Left lung (tissue), 4 donors: ENCODE measurements at regions not wholly inside any gene's neighbourhood (a gene's known extent, or its start where the extent isn't known, plus 50 kb on each side); places are given as distances from the start of the nearest gene placed in this dataset.

Experiments
- ATAC-seq: fragments of 200-7000 bp; cut with Tn5 transposase; one replicate; pipeline ENCODE4 v1.9.1; 2020; ENCODE audit warnings: moderate library complexity
- DNase-seq, 4 donors: peaks; one replicate each; pipeline ENCODE4 v3.0.0-alpha.2; 2013 to 2020
- H3K27ac ChIP-seq, 2 donors: fragments of 200-600 bp; sonication (generic) in 1 of 2; one replicate each; pipeline versions ENCODE4 v1.5.0 to v1.8.0; 2020 to 2021
- H3K27me3 ChIP-seq, 2 donors: fragments of 200-600 bp; sonication (generic) in 1 of 2; one replicate each; pipeline versions ENCODE4 v1.5.0 to v1.8.0; 2020 to 2021
- H3K36me3 ChIP-seq, 2 donors: fragments of 200-600 bp; sonication (generic) in 1 of 2; one replicate each; pipeline versions ENCODE4 v1.5.0 to v1.8.0; 2020 to 2021
- H3K4me1 ChIP-seq, 2 donors: fragments of 200-600 bp; one replicate each; pipeline ENCODE4 v1.8.0; 2021
- H3K4me3 ChIP-seq, 2 donors: fragments of 200-600 bp; sonication (generic) in 1 of 2; one replicate each; pipeline versions ENCODE4 v1.5.0 to v1.8.0; 2020 to 2021; ENCODE audit warnings: mild to moderate bottlenecking in 1 of 2
- H3K9me3 ChIP-seq, 2 donors: fragments of 200-600 bp; sonication (generic) in 1 of 2; one replicate each; pipeline versions ENCODE4 v1.5.0 to v1.8.0; 2020 to 2021
- CTCF ChIP-seq, 2 donors: fragments of 200-600 bp; sonication (generic) in 1 of 2; IDR thresholded peaks; one replicate each; pipeline versions ENCODE4 v1.5.0 to v1.8.0; 2021; ENCODE audit warnings: antibody characterized with exemption in 2 of 2
- intact Hi-C, 2 donors: fragments of 100-400 bp; cut with DNase I; formaldehyde crosslinking; loops; one replicate each; pipeline versions ENCODE4 v1.11.2 to v1.14.2; 2022
- donor health status: DM: no; HTN: yes; CAD: no.
- donor health status: DM: no; HTN: no; CAD: no.

GRCh38 chr3:159662549-159662948, 326.1 kb upstream of the IL12A start:
- intact Hi-C loops, result no loop called here
- ATAC-seq, result no peak
- no peak for TF ChIP-seq CTCF (IDR thresholded peaks at IDR 0.05)

GRCh38 chr3:159664006-159664405, 324.6 kb upstream of the IL12A start:
- Histone ChIP-seq H3K27me3 (no peaks in the 10 kb centered on the region), H3K4me3 (no peak overlapping the region), H3K36me3 (no peaks in the 10 kb centered on the region), H3K4me1 (no peaks in the 10 kb centered on the region), H3K9me3 (peaks cover 0 to 11% of the 10 kb centered on the region in 2 donors), H3K27ac (no peak overlapping the region)
- no peak for DNase-seq
- no peak for ATAC-seq
- TF ChIP-seq CTCF (IDR thresholded peaks at IDR 0.05), result no peak
- intact Hi-C loops, result no loop called here

More at GRCh38 chr3:159662549-159662948, 326.1 kb upstream of the IL12A start:
- peaks cover 0 to 11% of the 10 kb centered on the region in 2 donors for H3K9me3 ChIP-seq
- no peaks in the 10 kb centered on the region for H3K4me1 ChIP-seq
- no peak for DNase-seq
- no peak overlapping the region for H3K27ac ChIP-seq
- H3K27me3 ChIP-seq, result no peaks in the 10 kb centered on the region
- no peak overlapping the region for H3K4me3 ChIP-seq
- no peaks in the 10 kb centered on the region for H3K36me3 ChIP-seq

GRCh38 chr3:159664653-159665052, 324.0 kb upstream of the IL12A start:
- Histone ChIP-seq H3K4me3 (no peak overlapping the region), H3K27ac (no peak overlapping the region), H3K36me3 (no peaks in the 10 kb centered on the region), H3K27me3 (no peaks in the 10 kb centered on the region), H3K4me1 (no peaks in the 10 kb centered on the region), H3K9me3 (peaks cover 0 to 11% of the 10 kb centered on the region in 2 donors)
- ATAC-seq (no peak), DNase-seq (no peak)
- intact Hi-C loops, result no loop called here
- no peak for TF ChIP-seq CTCF (IDR thresholded peaks at IDR 0.05)

GRCh38 chr3:159667261-159667660, 321.4 kb upstream of the IL12A start:
- intact Hi-C loops, result no loop called here
- TF ChIP-seq CTCF (IDR thresholded peaks at IDR 0.05), result no peak
- Histone ChIP-seq H3K27me3 (no peaks in the 10 kb centered on the region), H3K9me3 (peaks cover 0 to 5% of the 10 kb centered on the region in 2 donors), H3K36me3 (no peaks in the 10 kb centered on the region), H3K27ac (no peak overlapping the region), H3K4me3 (no peak overlapping the region), H3K4me1 (no peaks in the 10 kb centered on the region)
- ATAC-seq (no peak), DNase-seq (no peak)

GRCh38 chr3:159668461-159668860, 320.2 kb upstream of the IL12A start:
- DNase-seq (no peak), ATAC-seq (peak; percentile 12)
- H3K27ac ChIP-seq, result peak overlapping the region in 1 of 2 donors; percentile 49
- H3K36me3 ChIP-seq, result no peaks in the 10 kb centered on the region
- no peaks in the 10 kb centered on the region for H3K4me1 ChIP-seq
- no peak overlapping the region for H3K4me3 ChIP-seq
- H3K27me3 ChIP-seq, result no peaks in the 10 kb centered on the region
- H3K9me3 ChIP-seq, result no peaks in the 10 kb centered on the region
- intact Hi-C loops, result no loop called here
- no peak for TF ChIP-seq CTCF (IDR thresholded peaks at IDR 0.05)
